GM21360 (cell line): ENCODE measurements at regions not wholly inside any gene's neighbourhood (a gene's known extent, or its start where the extent isn't known, plus 50 kb on each side); places are given as distances from the start of the nearest gene placed in this dataset.

ENCODE experiments used
- ATAC-seq: cut with Tn5 transposase; IDR thresholded peaks from one replicate; pipeline ENCODE4 v1.9.1; 2021; ENCODE audit warnings: mild to moderate bottlenecking, moderate library complexity; ENCODE audit not compliant: unreplicated experiment

- ATAC-seq = no peak
Measured at GRCh38 chr4:74675673-74676279, 118.5 kb downstream of the BTC start.

- peak; percentile 64 for ATAC-seq
Measured at GRCh38 chr4:74682567-74683359, 111.6 kb downstream of the BTC start.

DNA sequence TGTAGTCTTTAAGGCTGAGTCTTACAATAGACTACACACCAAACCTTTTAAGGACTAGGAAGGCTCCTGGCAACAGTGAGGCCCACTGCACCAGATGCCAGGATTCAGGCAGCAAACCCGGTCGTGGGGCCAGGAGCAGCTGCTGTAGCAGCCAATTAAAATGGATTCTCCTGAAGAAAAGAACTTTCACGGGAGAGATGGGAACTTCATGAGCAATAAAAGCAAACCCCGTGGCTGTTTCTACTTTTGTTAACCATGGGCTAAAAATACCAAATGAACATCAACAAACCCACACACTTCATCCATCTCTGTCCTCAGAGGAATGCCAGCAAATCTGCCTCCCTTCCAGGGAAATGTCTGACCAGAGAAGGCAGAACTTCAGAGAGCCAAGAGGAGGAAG, 101.4 kb downstream of the BTC start:
- ATAC-seq = no peak
